ENCODE measurements at regions not wholly inside any gene's neighbourhood (a gene's known extent, or its start where the extent isn't known, plus 50 kb on each side); places are given as distances from the start of the nearest gene placed in this dataset.

- TF ChIP-seq, protein P1, sequence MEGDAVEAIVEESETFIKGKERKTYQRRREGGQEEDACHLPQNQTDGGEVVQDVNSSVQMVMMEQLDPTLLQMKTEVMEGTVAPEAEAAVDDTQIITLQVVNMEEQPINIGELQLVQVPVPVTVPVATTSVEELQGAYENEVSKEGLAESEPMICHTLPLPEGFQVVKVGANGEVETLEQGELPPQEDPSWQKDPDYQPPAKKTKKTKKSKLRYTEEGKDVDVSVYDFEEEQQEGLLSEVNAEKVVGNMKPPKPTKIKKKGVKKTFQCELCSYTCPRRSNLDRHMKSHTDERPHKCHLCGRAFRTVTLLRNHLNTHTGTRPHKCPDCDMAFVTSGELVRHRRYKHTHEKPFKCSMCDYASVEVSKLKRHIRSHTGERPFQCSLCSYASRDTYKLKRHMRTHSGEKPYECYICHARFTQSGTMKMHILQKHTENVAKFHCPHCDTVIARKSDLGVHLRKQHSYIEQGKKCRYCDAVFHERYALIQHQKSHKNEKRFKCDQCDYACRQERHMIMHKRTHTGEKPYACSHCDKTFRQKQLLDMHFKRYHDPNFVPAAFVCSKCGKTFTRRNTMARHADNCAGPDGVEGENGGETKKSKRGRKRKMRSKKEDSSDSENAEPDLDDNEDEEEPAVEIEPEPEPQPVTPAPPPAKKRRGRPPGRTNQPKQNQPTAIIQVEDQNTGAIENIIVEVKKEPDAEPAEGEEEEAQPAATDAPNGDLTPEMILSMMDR (conservative IDR thresholded peaks at IDR 0.05; ENCODE audit: low read depth, low read length) = no peak
- TF ChIP-seq EZH2 (IDR thresholded peaks at IDR 0.05; ENCODE audit: borderline replicate concordance, low read depth, low read length, poor library complexity, severe bottlenecking) = no peak
These were observed 372.2 kb downstream of the NFIB start for GRCh38 chr9:13941714-13942113.

Measured in A673 (cell line).